SK-N-MC (cell line): ENCODE measurements at regions not wholly inside any gene's neighbourhood (a gene's known extent, or its start where the extent isn't known, plus 50 kb on each side); places are given as distances from the start of the nearest gene placed in this dataset.

Experiments
- EZH2 ChIP-seq: fragments of 200-600 bp; sonication (generic); IDR thresholded peaks from one replicate; pipeline ENCODE4 v1.6.1; 2017; ENCODE audit warnings: antibody characterized with exemption
- FOXP2 ChIP-seq: optimal IDR thresholded peaks from 2 replicates; pipeline ENCODE3; 2011; ENCODE audit warnings: mild to moderate bottlenecking, moderate library complexity; ENCODE audit not compliant: insufficient read depth; ENCODE audit errors: extremely low read length, control extremely low read depth
- POLR2AphosphoS5 ChIP-seq: IDR thresholded peaks from 2 replicates; pipeline ENCODE4 v1.6.1; 2012; ENCODE audit warnings: mild to moderate bottlenecking, low read depth, low read length, borderline replicate concordance

GRCh38 chr12:59077575-59078426, 157.5 kb upstream of the LRIG3 start:
- TF ChIP-seq POLR2AphosphoS5 (no peak), EZH2 (no peak), FOXP2 (no peak)
